PFSK-1 (cell line): ENCODE measurements at regions not wholly inside any gene's neighbourhood (a gene's known extent, or its start where the extent isn't known, plus 50 kb on each side); places are given as distances from the start of the nearest gene placed in this dataset.

Experiments used
- FOXP2 ChIP-seq: optimal IDR thresholded peaks from 2 replicates; pipeline ENCODE3; 2011; ENCODE audit warnings: borderline replicate concordance, control low read depth, inconsistent platforms; ENCODE audit not compliant: insufficient read depth; ENCODE audit errors: extremely low read length, extremely low read depth
- POLR2AphosphoS5 ChIP-seq: IDR thresholded peaks from 2 replicates; pipeline ENCODE4 v1.6.1; 2012; ENCODE audit warnings: low read depth, mild to moderate bottlenecking, control low read depth, low read length, moderate library complexity
- REST ChIP-seq, 2 experiments: IDR thresholded peaks; 2 replicates each; pipeline versions ENCODE4 v1.6.1 to v1.8.0; 2011 to 2012; ENCODE audit warnings: low read depth in 2 of 2, low read length in 2 of 2, control low read depth in 1 of 2, inconsistent platforms in 1 of 2, mild to moderate bottlenecking in 1 of 2, moderate library complexity in 1 of 2; ENCODE audit not compliant: insufficient read depth in 1 of 2
- SIN3A ChIP-seq: IDR thresholded peaks from 2 replicates; pipeline ENCODE4 v1.6.1; 2012; ENCODE audit warnings: mild to moderate bottlenecking, low read length, moderate library complexity, borderline replicate concordance; ENCODE audit not compliant: insufficient read depth
- TAF1 ChIP-seq: IDR thresholded peaks from 2 replicates; pipeline ENCODE4 v1.6.1; 2012; ENCODE audit warnings: low read length, control low read depth, borderline replicate concordance; ENCODE audit not compliant: insufficient read depth

GRCh38 chr1:184300446-184300845, 86.4 kb upstream of the C1orf21 start:
- TF ChIP-seq REST (IDR thresholded peaks at IDR 0.05; ENCODE audit: insufficient read depth in 1 of 2, low read depth in 2 of 2, low read length in 2 of 2) (no peak), TAF1 (no peak), FOXP2 (no peak)

- TF ChIP-seq FOXP2 (no peak), SIN3A (no peak)
Observed at GRCh38 chr1:184301227-184301626, 85.6 kb upstream of the C1orf21 start.

- TF ChIP-seq POLR2AphosphoS5 (no peak), TAF1 (no peak), SIN3A (no peak), FOXP2 (no peak)
Observed at GRCh38 chr1:184302346-184302745, 84.5 kb upstream of the C1orf21 start.

- TF ChIP-seq SIN3A (no peak), POLR2AphosphoS5 (no peak), TAF1 (no peak), REST (IDR thresholded peaks at IDR 0.05; ENCODE audit: insufficient read depth in 1 of 2, low read depth in 2 of 2, low read length in 2 of 2) (no peak), FOXP2 (no peak)
Observed at GRCh38 chr1:184310157-184310819, 76.5 kb upstream of the C1orf21 start.

- TF ChIP-seq REST (IDR thresholded peaks at IDR 0.05; ENCODE audit: insufficient read depth in 1 of 2, low read depth in 2 of 2, low read length in 2 of 2) (no peak), TAF1 (no peak), FOXP2 (no peak), SIN3A (no peak), POLR2AphosphoS5 (no peak)
Observed at GRCh38 chr1:184311580-184311979, 75.2 kb upstream of the C1orf21 start.

GRCh38 chr1:184315254-184315653, 71.6 kb upstream of the C1orf21 start:
- TF ChIP-seq TAF1 (no peak), POLR2AphosphoS5 (no peak), SIN3A (no peak), FOXP2 (no peak), REST (IDR thresholded peaks at IDR 0.05; ENCODE audit: insufficient read depth in 1 of 2, low read depth in 2 of 2, low read length in 2 of 2) (no peak)
